ENCODE measurements at regions not wholly inside any gene's neighbourhood (a gene's known extent, or its start where the extent isn't known, plus 50 kb on each side); places are given as distances from the start of the nearest gene placed in this dataset.

- Histone ChIP-seq H4K20me1 (ENCODE audit: insufficient read depth) (no peaks in the 10 kb centered on the region), H3K79me2 (replicated peaks; ENCODE audit: insufficient read depth, low read length) (no peaks in the 10 kb centered on the region), H3K27me3 (ENCODE audit: insufficient read depth, low read depth, low read length) (no peaks in the 10 kb centered on the region), H3K36me3 (ENCODE audit: insufficient read depth, low read length) (no peaks in the 10 kb centered on the region), H3K27ac (ENCODE audit: low read length) (no peak overlapping the region), H3K4me3 (ENCODE audit: low read length) (no peak overlapping the region), H2AFZ (ENCODE audit: low read depth, low read length) (no peak overlapping the region), H3K9ac (ENCODE audit: low read length) (no peak overlapping the region), H3K4me2 (ENCODE audit: low read length) (no peak overlapping the region), H3F3A (ENCODE audit: insufficient read depth, low read length, poor library complexity, severe bottlenecking) (no peaks in the 10 kb centered on the region), H3K9me3 (ENCODE audit: low read length) (no peaks in the 10 kb centered on the region), H3K9me2 (ENCODE audit: insufficient read depth, low read length) (no peaks in the 10 kb centered on the region)
- TF ChIP-seq EZH2 (IDR thresholded peaks at IDR 0.05; ENCODE audit: borderline replicate concordance, insufficient read depth, low read length, poor library complexity, severe bottlenecking) (no peak), MXI1 (conservative IDR thresholded peaks at IDR 0.05; ENCODE audit: poor library complexity, severe bottlenecking) (no peak), CTCF (IDR thresholded peaks at IDR 0.05; ENCODE audit: poor library complexity, severe bottlenecking) (no peak), EP300 (conservative IDR thresholded peaks at IDR 0.05; ENCODE audit: poor library complexity, severe bottlenecking) (no peak), TAF1 (IDR thresholded peaks at IDR 0.05; ENCODE audit: low read depth) (no peak), REST (IDR thresholded peaks at IDR 0.05; ENCODE audit: borderline replicate concordance) (no peak), RAD21 (conservative IDR thresholded peaks at IDR 0.05) (no peak), POLR2AphosphoS5 (IDR thresholded peaks at IDR 0.05) (no peak), SMC3 (conservative IDR thresholded peaks at IDR 0.05; ENCODE audit: poor library complexity) (no peak)
Observed at GRCh38 chr22:22035771-22036314, 53.3 kb upstream of the TOP3B start.

GRCh38 chr22:22035203-22035602, 52.6 kb upstream of the TOP3B start:
- Histone ChIP-seq H3K9me3 (ENCODE audit: low read length) (no peaks in the 10 kb centered on the region), H3K27ac (ENCODE audit: low read length) (no peak overlapping the region), H3K4me2 (ENCODE audit: low read length) (no peak overlapping the region), H3K9ac (ENCODE audit: low read length) (no peak overlapping the region), H2AFZ (ENCODE audit: low read depth, low read length) (no peak overlapping the region), H3K79me2 (replicated peaks; ENCODE audit: insufficient read depth, low read length) (no peaks in the 10 kb centered on the region), H3K9me2 (ENCODE audit: insufficient read depth, low read length) (no peaks in the 10 kb centered on the region), H4K20me1 (ENCODE audit: insufficient read depth) (no peaks in the 10 kb centered on the region), H3F3A (ENCODE audit: insufficient read depth, low read length, poor library complexity, severe bottlenecking) (no peaks in the 10 kb centered on the region), H3K27me3 (ENCODE audit: insufficient read depth, low read depth, low read length) (no peaks in the 10 kb centered on the region), H3K36me3 (ENCODE audit: insufficient read depth, low read length) (no peaks in the 10 kb centered on the region), H3K4me3 (ENCODE audit: low read length) (no peak overlapping the region)
- TF ChIP-seq MXI1 (conservative IDR thresholded peaks at IDR 0.05; ENCODE audit: poor library complexity, severe bottlenecking) (no peak), SMC3 (conservative IDR thresholded peaks at IDR 0.05; ENCODE audit: poor library complexity) (no peak), RAD21 (conservative IDR thresholded peaks at IDR 0.05) (no peak), REST (IDR thresholded peaks at IDR 0.05; ENCODE audit: borderline replicate concordance) (no peak), CTCF (IDR thresholded peaks at IDR 0.05; ENCODE audit: poor library complexity, severe bottlenecking) (no peak), EZH2 (IDR thresholded peaks at IDR 0.05; ENCODE audit: borderline replicate concordance, insufficient read depth, low read length, poor library complexity, severe bottlenecking) (no peak), EP300 (conservative IDR thresholded peaks at IDR 0.05; ENCODE audit: poor library complexity, severe bottlenecking) (no peak), TAF1 (IDR thresholded peaks at IDR 0.05; ENCODE audit: low read depth) (no peak), POLR2AphosphoS5 (IDR thresholded peaks at IDR 0.05) (no peak)
